K562 (cell line): ENCODE measurements at regions not wholly inside any gene's neighbourhood (a gene's known extent, or its start where the extent isn't known, plus 50 kb on each side); places are given as distances from the start of the nearest gene placed in this dataset.

Experiments
- ATAC-seq: fragments of 200-7000 bp; cut with Tn5 transposase; 3 replicates; pipeline ENCODE4 v1.9.1; 2020; ENCODE audit warnings: moderate library complexity
- BruUV-seq: library from RNA; stranded (reverse); fragments of 400-500 nt; replicated peaks from 2 replicates; lab custom pipeline; 2021; lab: Mats Ljungman, UMichigan
- CTCF ChIA-PET: fragments of 300-600 bp; formaldehyde crosslinking; extraction: SDS; loops from one replicate; lab custom pipeline; 2021; ENCODE audit warnings: low intra/inter-chr PET ratio; lab: Yijun Ruan, JAX
- POLR2A ChIA-PET: fragments of 300-600, 350-650 bp; sonication (Branson Sonifier 250); formaldehyde crosslinking; extraction: SDS; loops from one replicate; lab custom pipeline; 2021; ENCODE audit warnings: antibody characterized with exemption, inconsistent platforms; lab: Yijun Ruan, JAX
- DNase-seq, 4 experiments: peaks; one replicate each; pipeline versions ENCODE4 v3.0.0 to v3.0.0-alpha.2; 2011 to 2018; ENCODE audit warnings: low spot score in 3 of 4, mixed read lengths in 3 of 4; ENCODE audit errors: extremely low read depth in 1 of 4
- FAIRE-seq: peaks from 2 replicates; lab custom pipeline; 2011; peaks lifted over from hg19 to GRCh38; lab: Jason Lieb, UNC
- H2AFZ ChIP-seq: 2 replicates; pipeline ENCODE4 v1.6.0; 2011; ENCODE audit warnings: low read depth, low read length, control low read depth, inconsistent platforms
- H3K27ac ChIP-seq: fragments of 200-600 bp; 3 replicates; pipeline ENCODE4 v1.8.0; 2011; ENCODE audit warnings: low read depth, mild to moderate bottlenecking, control low read depth, inconsistent platforms, low read length, moderate library complexity, mixed read lengths; ENCODE audit errors: extremely low read depth
- H3K27me3 ChIP-seq, 2 experiments: fragments of 300-600 bp in 1 of 2; 2 replicates in 1 of 2; 3 replicates in 1 of 2; pipeline versions ENCODE4 v1.6.0 to v1.8.0; 2011; ENCODE audit warnings: inconsistent platforms in 2 of 2, low read length in 2 of 2, mild to moderate bottlenecking in 1 of 2, mixed read lengths in 1 of 2, moderate library complexity in 1 of 2; ENCODE audit not compliant: control insufficient read depth in 2 of 2, insufficient read depth in 2 of 2
- H3K36me3 ChIP-seq: fragments of 300-600 bp; 3 replicates; pipeline ENCODE4 v1.8.0; 2011; ENCODE audit warnings: mild to moderate bottlenecking, low read length, inconsistent platforms; ENCODE audit not compliant: control insufficient read depth, insufficient read depth
- H3K4me1 ChIP-seq, 2 experiments: fragments of 200-600 bp in 1 of 2; replicated peaks in 1 of 2; 2 replicates in 1 of 2; 3 replicates in 1 of 2; pipeline versions ENCODE4 v1.5.1 to v1.8.0; 2011; ENCODE audit warnings: inconsistent platforms in 2 of 2, low read length in 2 of 2, mild to moderate bottlenecking in 1 of 2, mixed read lengths in 1 of 2, moderate library complexity in 1 of 2; ENCODE audit not compliant: control insufficient read depth in 2 of 2, insufficient read depth in 2 of 2
- H3K4me2 ChIP-seq: 2 replicates; pipeline ENCODE4 v1.6.1; 2011; ENCODE audit warnings: low read length, control low read depth, inconsistent platforms, mixed read lengths; ENCODE audit not compliant: insufficient read depth
- H3K4me3 ChIP-seq: fragments of 200-600 bp; sonication (generic), shearing (Covaris generic); 2 replicates; pipeline ENCODE4 v1.5.1; 2016; ENCODE audit warnings: control low read depth, inconsistent platforms
- H3K79me2 ChIP-seq: fragments of 200-600 bp; 3 replicates; pipeline ENCODE4 v1.8.0; 2011; ENCODE audit warnings: low read length, inconsistent platforms; ENCODE audit not compliant: control insufficient read depth, insufficient read depth
- H3K9ac ChIP-seq, 2 experiments: 2 replicates each; pipeline versions ENCODE4 v1.6.0 to v1.6.1; 2011; ENCODE audit warnings: low read depth in 2 of 2, low read length in 2 of 2, control low read depth in 1 of 2, inconsistent platforms in 1 of 2, mild to moderate bottlenecking in 1 of 2, mixed read lengths in 1 of 2; ENCODE audit not compliant: insufficient read depth in 1 of 2
- H3K9me1 ChIP-seq: one replicate; pipeline ENCODE4 v1.6.0; 2011; ENCODE audit warnings: inconsistent platforms, mild to moderate bottlenecking, low read length, moderate library complexity; ENCODE audit not compliant: control insufficient read depth, insufficient read depth
- H3K9me3 ChIP-seq: replicated peaks from 2 replicates; pipeline ENCODE4 v1.5.1; 2011; ENCODE audit warnings: low read depth, low read length, inconsistent platforms; ENCODE audit not compliant: control insufficient read depth, insufficient read depth
- H4K20me1 ChIP-seq: replicated peaks from 2 replicates; pipeline ENCODE4 v1.6.1; 2011; ENCODE audit warnings: low read length, inconsistent platforms, mixed read lengths; ENCODE audit not compliant: control insufficient read depth, insufficient read depth
- CEBPG ChIP-seq, 3 experiments: fragments of 200-800 bp in 1 of 3; sonication (Bioruptor generic) in 1 of 3; sonication (generic) in 1 of 3; formaldehyde crosslinking in 1 of 3; IDR thresholded peaks in 2 of 3; conservative IDR thresholded peaks in 1 of 3; 2 replicates each; pipeline versions ENCODE4 v1.6.1 to v1.8.0; 2016 to 2022; ENCODE audit warnings: missing compliant biosample characterization in 2 of 3, missing genetic modification characterization in 2 of 3, mild to moderate bottlenecking in 1 of 3, missing genetic modification reagents in 1 of 3
- FOXA3 ChIP-seq, 2 experiments: fragments of 450-650 bp in 1 of 2; sonication (generic) in 1 of 2; formaldehyde crosslinking; IDR thresholded peaks in 1 of 2; conservative IDR thresholded peaks in 1 of 2; 2 replicates each; pipeline versions ENCODE4 v1.4.0 to v1.8.0; 2020 to 2022; ENCODE audit warnings: mild to moderate bottlenecking in 2 of 2, missing genetic modification reagents in 1 of 2
- GTF2F1 ChIP-seq: IDR thresholded peaks from 2 replicates; pipeline ENCODE4 v1.6.1; 2011; ENCODE audit warnings: low read depth, low read length, improper control_type of control experiment
- KAT8 ChIP-seq: fragments of 450-650 bp; IDR thresholded peaks from 2 replicates; pipeline ENCODE4 v1.6.1; 2016; ENCODE audit warnings: low read depth, mild to moderate bottlenecking
- MCM7 ChIP-seq, 2 experiments: fragments of 450-650 bp; IDR thresholded peaks; 2 replicates each; pipeline ENCODE4 v1.6.1; 2016 to 2018
- TCFL5 ChIP-seq: fragments of 250-450 bp; sonication (Bioruptor Pico); conservative IDR thresholded peaks from 2 replicates; pipeline ENCODE4 v1.6.1; 2021; ENCODE audit warnings: mild to moderate bottlenecking, moderate library complexity, matching md5 sums
- ZFP30 ChIP-seq: fragments of 250-450 bp; sonication (Bioruptor Pico); IDR thresholded peaks from 2 replicates; pipeline ENCODE4 v1.8.0; 2022; ENCODE audit warnings: moderate library complexity, mild to moderate bottlenecking, inconsistent platforms, borderline replicate concordance
- ZNF780A ChIP-seq: fragments of 250-450 bp; sonication (Bioruptor Pico); IDR thresholded peaks from 2 replicates; pipeline ENCODE4 v1.5.0; 2021; ENCODE audit warnings: mild to moderate bottlenecking
- ZSCAN29 ChIP-seq: fragments of 450-650 bp; IDR thresholded peaks from 2 replicates; pipeline ENCODE4 v1.6.1; 2017
- WGBS: fragments of 100-300 bp; shearing (Covaris generic); methylation state at CpG from one replicate; pipeline ENCODE4 v1.1.6; 2016; ENCODE audit warnings: low coverage, mixed read lengths; ENCODE audit not compliant: insufficient coverage; ENCODE audit errors: missing lambda C conversion rate; 5-methylcytosine and 5-hydroxymethylcytosine counted together
- in situ Hi-C: fragments of 300-500 bp; cut with MboI; formaldehyde crosslinking; loops from 4 replicates; pipeline ENCODE4 v1.15.0; 2018; ENCODE audit warnings: inconsistent platforms, mixed read lengths
- intact Hi-C: fragments of 100-400 bp; cut with micrococcal nuclease; formaldehyde crosslinking; loops from 2 replicates; pipeline ENCODE4 v1.14.2; 2022
- TF ChIP-seq, protein P1 (sequence below): fragments of 250-450 bp; sonication (Bioruptor Pico); IDR thresholded peaks from 2 replicates; pipeline ENCODE4 v1.5.0; 2022; ENCODE audit warnings: mild to moderate bottlenecking
- TF ChIP-seq, protein P2 (sequence below): sonication (generic); formaldehyde crosslinking; IDR thresholded peaks from 2 replicates; pipeline ENCODE4 v1.8.0; 2022; ENCODE audit warnings: mild to moderate bottlenecking, low read depth, missing genetic modification reagents

DNA sequence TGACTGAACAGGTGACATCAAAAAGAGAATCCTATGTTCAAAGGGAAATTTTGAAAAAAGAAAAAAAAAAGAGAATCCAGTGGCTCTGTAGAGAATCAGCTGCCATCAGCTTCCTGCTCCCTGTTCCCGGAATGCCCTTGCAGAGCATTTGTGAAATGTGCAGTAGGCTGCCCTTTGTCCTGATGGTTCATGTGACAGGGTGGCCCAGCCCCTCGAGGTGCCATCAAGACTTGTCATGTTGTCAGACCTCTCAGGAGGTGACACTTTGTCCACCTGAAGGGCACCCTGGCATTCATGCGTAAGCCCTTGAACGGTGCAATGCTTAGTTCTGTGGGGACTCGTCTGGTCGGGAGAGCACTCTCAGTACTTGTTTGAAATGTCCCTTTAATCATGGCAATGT lies 71.4 kb downstream of the CLDN34 start:
- H3K9me1 ChIP-seq: no peaks in the 10 kb centered on the region
- H3K4me3 ChIP-seq: no peak overlapping the region
- no peak overlapping the region for H2AFZ ChIP-seq
- TF ChIP-seq ZSCAN29 (no peak), CEBPG (CRISPR knock-in tag; IDR thresholded peaks at IDR 0.05) (no peak), CEBPG (tag; conservative IDR thresholded peaks at IDR 0.05 in 1 of 2, IDR thresholded peaks at IDR 0.05 in 1 of 2) (no peak), KAT8 (no peak), MCM7 (IDR thresholded peaks at IDR 0.05) (no peak), TCFL5 (CRISPR knock-in tag) (no peak), ZFP30 (CRISPR knock-in tag) (no peak), FOXA3 (CRISPR knock-in tag; conservative IDR thresholded peaks at IDR 0.05 in 1 of 2, IDR thresholded peaks at IDR 0.05 in 1 of 2) (no peak), ZNF780A (CRISPR knock-in tag) (no peak), GTF2F1 (no peak)
- TF ChIP-seq, protein P1, sequence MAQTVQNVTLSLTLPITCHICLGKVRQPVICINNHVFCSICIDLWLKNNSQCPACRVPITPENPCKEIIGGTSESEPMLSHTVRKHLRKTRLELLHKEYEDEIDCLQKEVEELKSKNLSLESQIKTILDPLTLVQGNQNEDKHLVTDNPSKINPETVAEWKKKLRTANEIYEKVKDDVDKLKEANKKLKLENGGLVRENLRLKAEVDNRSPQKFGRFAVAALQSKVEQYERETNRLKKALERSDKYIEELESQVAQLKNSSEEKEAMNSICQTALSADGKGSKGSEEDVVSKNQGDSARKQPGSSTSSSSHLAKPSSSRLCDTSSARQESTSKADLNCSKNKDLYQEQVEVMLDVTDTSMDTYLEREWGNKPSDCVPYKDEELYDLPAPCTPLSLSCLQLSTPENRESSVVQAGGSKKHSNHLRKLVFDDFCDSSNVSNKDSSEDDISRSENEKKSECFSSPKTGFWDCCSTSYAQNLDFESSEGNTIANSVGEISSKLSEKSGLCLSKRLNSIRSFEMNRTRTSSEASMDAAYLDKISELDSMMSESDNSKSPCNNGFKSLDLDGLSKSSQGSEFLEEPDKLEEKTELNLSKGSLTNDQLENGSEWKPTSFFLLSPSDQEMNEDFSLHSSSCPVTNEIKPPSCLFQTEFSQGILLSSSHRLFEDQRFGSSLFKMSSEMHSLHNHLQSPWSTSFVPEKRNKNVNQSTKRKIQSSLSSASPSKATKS: no peak
- TF ChIP-seq, protein P2, sequence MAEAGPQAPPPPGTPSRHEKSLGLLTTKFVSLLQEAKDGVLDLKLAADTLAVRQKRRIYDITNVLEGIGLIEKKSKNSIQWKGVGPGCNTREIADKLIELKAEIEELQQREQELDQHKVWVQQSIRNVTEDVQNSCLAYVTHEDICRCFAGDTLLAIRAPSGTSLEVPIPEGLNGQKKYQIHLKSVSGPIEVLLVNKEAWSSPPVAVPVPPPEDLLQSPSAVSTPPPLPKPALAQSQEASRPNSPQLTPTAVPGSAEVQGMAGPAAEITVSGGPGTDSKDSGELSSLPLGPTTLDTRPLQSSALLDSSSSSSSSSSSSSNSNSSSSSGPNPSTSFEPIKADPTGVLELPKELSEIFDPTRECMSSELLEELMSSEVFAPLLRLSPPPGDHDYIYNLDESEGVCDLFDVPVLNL (CRISPR knock-in tag): no peak
- no peaks in the 10 kb centered on the region for H3K36me3 ChIP-seq
- H3K4me2 ChIP-seq: no peak overlapping the region
- 14% methylated on average over 6 of the region's 6 CpGs for WGBS
- H3K79me2 ChIP-seq: no peaks in the 10 kb centered on the region
- H3K27ac ChIP-seq: no peak overlapping the region
- H3K9me3 ChIP-seq: no peaks in the 10 kb centered on the region
- H4K20me1 ChIP-seq: no peaks in the 10 kb centered on the region
- ChIA-PET POLR2A (no interaction called here), CTCF (no interaction called here)
- no peaks in the 10 kb centered on the region for H3K4me1 ChIP-seq
- ATAC-seq (no peak), FAIRE-seq (no peak), DNase-seq (no peak)
- in situ Hi-C loops: no loop called here
- no TSS peak for BruUV-seq
- peaks cover 0 to 8% of the 10 kb centered on the region in 2 experiments; a peak in 1 of 5 replicates for H3K27me3 ChIP-seq
- intact Hi-C loops: no loop called here
- no peak overlapping the region for H3K9ac ChIP-seq
